ENCODE measurements at regions not wholly inside any gene's neighbourhood (a gene's known extent, or its start where the extent isn't known, plus 50 kb on each side); places are given as distances from the start of the nearest gene placed in this dataset.

DNA sequence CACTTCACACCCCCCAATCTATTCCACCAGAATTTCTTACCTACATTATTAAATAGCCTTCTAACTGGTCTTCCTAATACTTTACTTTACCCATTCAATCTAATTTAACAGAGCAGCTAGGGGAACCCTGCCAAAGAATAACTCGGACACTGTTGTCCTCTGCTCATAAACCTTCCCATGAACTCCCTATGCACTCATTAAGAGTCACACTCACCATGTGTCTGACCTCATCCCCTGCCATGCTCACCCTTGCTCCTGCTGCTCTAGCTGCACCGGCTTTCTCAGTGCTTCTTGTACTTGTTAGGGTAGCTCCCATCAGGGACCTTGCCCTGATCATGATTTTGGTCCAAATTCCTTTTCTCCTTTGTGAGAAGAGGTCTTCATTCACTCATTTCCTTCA is 54.6 kb upstream of the GUCY1A1 start:
- Histone ChIP-seq H3K9ac (ENCODE audit: low read length in 3 of 3) (no peak overlapping the region), H3K9me3 (ENCODE audit: control insufficient read depth in 2 of 3, insufficient read depth in 1 of 3, low read length in 3 of 3) (no peaks in the 10 kb centered on the region), H3K4me3 (ENCODE audit: low read length in 3 of 3) (no peak overlapping the region), H3K27me3 (ENCODE audit: control insufficient read depth, insufficient read depth, low read length) (no peaks in the 10 kb centered on the region), H3K4me1 (ENCODE audit: control insufficient read depth in 2 of 3, insufficient read depth in 2 of 3, low read depth in 1 of 3, low read length in 3 of 3) (no peaks in the 10 kb centered on the region), H3K36me3 (ENCODE audit: control insufficient read depth in 2 of 3, insufficient read depth in 3 of 3, low read length in 3 of 3) (no peaks in the 10 kb centered on the region), H3K27ac (ENCODE audit: low read depth in 2 of 2, low read length in 2 of 2) (no peak overlapping the region)
- TF ChIP-seq, protein P1, sequence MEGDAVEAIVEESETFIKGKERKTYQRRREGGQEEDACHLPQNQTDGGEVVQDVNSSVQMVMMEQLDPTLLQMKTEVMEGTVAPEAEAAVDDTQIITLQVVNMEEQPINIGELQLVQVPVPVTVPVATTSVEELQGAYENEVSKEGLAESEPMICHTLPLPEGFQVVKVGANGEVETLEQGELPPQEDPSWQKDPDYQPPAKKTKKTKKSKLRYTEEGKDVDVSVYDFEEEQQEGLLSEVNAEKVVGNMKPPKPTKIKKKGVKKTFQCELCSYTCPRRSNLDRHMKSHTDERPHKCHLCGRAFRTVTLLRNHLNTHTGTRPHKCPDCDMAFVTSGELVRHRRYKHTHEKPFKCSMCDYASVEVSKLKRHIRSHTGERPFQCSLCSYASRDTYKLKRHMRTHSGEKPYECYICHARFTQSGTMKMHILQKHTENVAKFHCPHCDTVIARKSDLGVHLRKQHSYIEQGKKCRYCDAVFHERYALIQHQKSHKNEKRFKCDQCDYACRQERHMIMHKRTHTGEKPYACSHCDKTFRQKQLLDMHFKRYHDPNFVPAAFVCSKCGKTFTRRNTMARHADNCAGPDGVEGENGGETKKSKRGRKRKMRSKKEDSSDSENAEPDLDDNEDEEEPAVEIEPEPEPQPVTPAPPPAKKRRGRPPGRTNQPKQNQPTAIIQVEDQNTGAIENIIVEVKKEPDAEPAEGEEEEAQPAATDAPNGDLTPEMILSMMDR (IDR thresholded peaks at IDR 0.05; ENCODE audit: borderline replicate concordance, extremely low read depth, insufficient read depth) = no peak
- FAIRE-seq = no peak
- no peak for DNase-seq
- intact Hi-C loops (cut with DNase I) = no loop called here

DNA sequence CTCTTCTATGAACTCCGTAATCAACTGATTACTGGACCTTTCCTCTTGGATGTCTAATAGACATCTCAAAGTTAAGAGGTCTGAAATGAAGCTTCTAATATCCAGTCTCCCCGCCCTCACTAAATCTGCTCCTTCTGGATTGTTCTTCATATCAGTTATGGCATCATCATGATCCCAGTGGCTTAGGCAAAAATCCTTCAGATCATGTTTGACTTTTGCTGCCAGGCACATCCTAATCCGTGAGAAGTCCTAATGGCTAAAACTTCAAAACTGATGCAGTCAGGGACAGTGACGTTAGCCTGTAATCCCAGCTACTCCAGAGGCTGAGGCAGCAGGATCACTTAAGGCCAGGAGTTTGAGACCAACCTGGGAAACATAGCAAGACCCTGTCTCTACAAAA is 55.1 kb upstream of the GUCY1A1 start:
- FAIRE-seq (no peak), DNase-seq (no peak)
- Histone ChIP-seq H3K4me1 (ENCODE audit: control insufficient read depth in 2 of 3, insufficient read depth in 2 of 3, low read depth in 1 of 3, low read length in 3 of 3) (no peaks in the 10 kb centered on the region), H3K9ac (ENCODE audit: low read length in 3 of 3) (no peak overlapping the region), H3K27ac (ENCODE audit: low read depth in 2 of 2, low read length in 2 of 2) (no peak overlapping the region), H3K36me3 (ENCODE audit: control insufficient read depth in 2 of 3, insufficient read depth in 3 of 3, low read length in 3 of 3) (no peaks in the 10 kb centered on the region), H3K4me3 (ENCODE audit: low read length in 3 of 3) (no peak overlapping the region), H3K9me3 (ENCODE audit: control insufficient read depth in 2 of 3, insufficient read depth in 1 of 3, low read length in 3 of 3) (no peaks in the 10 kb centered on the region), H3K27me3 (ENCODE audit: control insufficient read depth, insufficient read depth, low read length) (no peaks in the 10 kb centered on the region)
- intact Hi-C loops (cut with DNase I) = no loop called here
- TF ChIP-seq, protein P1 (IDR thresholded peaks at IDR 0.05; ENCODE audit: borderline replicate concordance, extremely low read depth, insufficient read depth) = no peak

DNA sequence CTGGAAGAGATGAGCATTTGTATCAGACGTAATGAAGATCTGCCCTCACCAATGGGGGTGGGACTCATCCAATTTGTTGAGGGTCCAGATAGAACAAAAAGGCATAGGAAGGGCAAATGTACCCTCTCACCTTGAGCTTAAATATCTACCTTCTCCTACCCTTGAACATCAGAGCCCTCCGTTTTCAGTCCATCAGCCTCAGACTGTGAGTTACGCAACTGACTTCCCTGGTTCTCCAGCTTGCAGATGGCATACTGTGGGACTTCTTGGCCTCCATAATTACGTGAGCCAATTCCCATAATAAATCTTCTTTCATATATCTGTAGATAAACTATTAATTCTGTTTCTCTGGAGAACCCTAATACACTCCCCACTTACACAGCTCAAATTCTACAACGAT is 56.5 kb upstream of the GUCY1A1 start:
- no peaks in the 10 kb centered on the region for H3K27me3 ChIP-seq (ENCODE audit: control insufficient read depth, insufficient read depth, low read length)
- no peak overlapping the region for H3K9ac ChIP-seq (ENCODE audit: low read length in 3 of 3)
- no peaks in the 10 kb centered on the region for H3K4me1 ChIP-seq (ENCODE audit: control insufficient read depth in 2 of 3, insufficient read depth in 2 of 3, low read depth in 1 of 3, low read length in 3 of 3)
- H3K9me3 ChIP-seq (ENCODE audit: control insufficient read depth in 2 of 3, insufficient read depth in 1 of 3, low read length in 3 of 3) = no peaks in the 10 kb centered on the region
- FAIRE-seq (no peak), DNase-seq (no peak)
- H3K27ac ChIP-seq (ENCODE audit: low read depth in 2 of 2, low read length in 2 of 2) = no peak overlapping the region
- TF ChIP-seq, protein P1 (IDR thresholded peaks at IDR 0.05; ENCODE audit: borderline replicate concordance, extremely low read depth, insufficient read depth) = no peak
- intact Hi-C loops (cut with DNase I) = no loop called here
- H3K4me3 ChIP-seq (ENCODE audit: low read length in 3 of 3) = no peak overlapping the region
- no peaks in the 10 kb centered on the region for H3K36me3 ChIP-seq (ENCODE audit: control insufficient read depth in 2 of 3, insufficient read depth in 3 of 3, low read length in 3 of 3)

DNA sequence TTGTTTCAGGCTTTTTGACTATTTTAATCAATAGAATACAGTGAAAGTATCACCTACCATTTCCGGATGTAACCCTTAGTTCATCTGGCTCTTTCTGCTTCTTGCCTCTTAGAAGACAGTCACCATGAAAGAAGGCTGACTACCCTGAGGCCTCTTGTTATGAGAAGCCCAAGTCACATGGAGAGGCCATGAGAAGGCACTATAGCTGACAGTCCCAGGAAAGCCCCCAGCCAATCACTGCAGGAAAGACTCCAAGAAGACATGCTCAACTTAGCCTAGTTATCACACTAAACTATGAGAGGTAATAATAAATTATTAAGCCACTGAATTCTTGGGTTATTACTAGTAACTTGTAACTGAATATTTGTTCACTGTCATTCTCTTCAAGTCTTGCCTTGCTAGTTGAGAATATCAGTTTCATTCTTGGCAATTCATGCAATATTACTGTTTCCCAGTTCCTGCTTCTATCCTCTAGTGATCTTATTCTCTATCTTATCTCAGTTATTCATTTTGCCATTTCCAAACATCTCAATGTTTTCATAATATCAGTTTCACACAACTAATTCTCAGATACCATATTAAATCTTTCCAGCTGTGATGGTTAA is 57.1 kb upstream of the GUCY1A1 start:
- no peak overlapping the region for H3K27ac ChIP-seq (ENCODE audit: low read depth in 2 of 2, low read length in 2 of 2)
- no peak for DNase-seq
- TF ChIP-seq, protein P1 (IDR thresholded peaks at IDR 0.05; ENCODE audit: borderline replicate concordance, extremely low read depth, insufficient read depth) = no peak
- no peaks in the 10 kb centered on the region for H3K9me3 ChIP-seq (ENCODE audit: control insufficient read depth in 2 of 3, insufficient read depth in 1 of 3, low read length in 3 of 3)
- no peak overlapping the region for H3K9ac ChIP-seq (ENCODE audit: low read length in 3 of 3)
- no peak for FAIRE-seq
- no peaks in the 10 kb centered on the region for H3K4me1 ChIP-seq (ENCODE audit: control insufficient read depth in 2 of 3, insufficient read depth in 2 of 3, low read depth in 1 of 3, low read length in 3 of 3)
- no peaks in the 10 kb centered on the region for H3K27me3 ChIP-seq (ENCODE audit: control insufficient read depth, insufficient read depth, low read length)
- H3K4me3 ChIP-seq (ENCODE audit: low read length in 3 of 3) = no peak overlapping the region
- intact Hi-C loops (cut with DNase I) = no loop called here
- no peaks in the 10 kb centered on the region for H3K36me3 ChIP-seq (ENCODE audit: control insufficient read depth in 2 of 3, insufficient read depth in 3 of 3, low read length in 3 of 3)
